ENCODE measurements at regions not wholly inside any gene's neighbourhood (a gene's known extent, or its start where the extent isn't known, plus 50 kb on each side); places are given as distances from the start of the nearest gene placed in this dataset.
"Not testable (repeated sequence)": the region's sequence is repeated elsewhere in the genome, so short reads cannot be mapped to it uniquely, and the experiment has no call there.

DNA sequence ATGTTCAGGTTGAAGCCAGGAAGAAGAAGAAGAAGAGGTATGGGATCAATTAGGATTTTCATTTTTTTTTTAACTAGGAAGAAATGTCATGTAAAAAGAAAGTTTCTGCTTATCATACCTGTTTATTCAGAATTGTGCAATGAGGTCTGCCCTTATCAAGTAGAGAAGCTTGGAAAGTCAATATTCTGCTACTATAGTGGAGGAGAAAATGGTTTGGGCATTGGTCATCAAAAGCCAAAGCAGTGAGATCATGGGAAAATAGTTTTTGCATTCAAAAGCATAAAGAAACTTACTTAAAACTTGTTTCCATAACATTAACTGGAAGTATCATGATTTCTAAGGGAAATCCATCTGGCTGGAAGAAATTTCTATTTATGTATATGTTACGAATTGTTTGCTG lies 1239.2 kb downstream of the NSUN3 start:
- no peak for DNase-seq

GRCh38 chr3:95310560-95310959 lies 1247.7 kb downstream of the NSUN3 start:
- no peak for DNase-seq

- no peak for DNase-seq
Measured at GRCh38 chr3:95311272-95311671, 1248.4 kb downstream of the NSUN3 start.

GRCh38 chr3:95312650-95313049 lies 1249.8 kb downstream of the NSUN3 start:
- DNase-seq = no peak

GRCh38 chr3:95319921-95320494 lies 1257.1 kb downstream of the NSUN3 start:
- no peak for DNase-seq

DNA sequence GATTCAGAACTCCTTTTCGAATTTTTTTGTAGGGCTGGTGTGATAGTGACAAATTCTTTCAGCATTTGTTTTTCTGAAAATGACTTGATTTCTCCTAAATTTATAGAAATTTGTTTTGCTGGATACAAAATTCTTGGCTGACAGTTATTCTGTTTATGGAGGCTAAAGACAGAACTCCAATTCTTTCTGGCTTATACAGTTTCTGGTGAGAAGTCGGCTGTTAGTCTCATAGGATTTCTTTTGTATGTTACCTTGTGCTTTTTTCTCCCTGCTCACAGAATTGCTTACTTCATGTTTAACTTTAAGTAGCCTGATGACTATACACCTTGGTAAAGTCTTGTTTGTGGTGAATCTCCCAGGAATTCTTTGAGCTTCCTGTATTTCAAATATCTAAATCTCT lies 1264.6 kb downstream of the NSUN3 start:
- DNase-seq = no peak

- no peak for DNase-seq
Measured at GRCh38 chr3:95333826-95334225, 1271.0 kb downstream of the NSUN3 start.

DNA sequence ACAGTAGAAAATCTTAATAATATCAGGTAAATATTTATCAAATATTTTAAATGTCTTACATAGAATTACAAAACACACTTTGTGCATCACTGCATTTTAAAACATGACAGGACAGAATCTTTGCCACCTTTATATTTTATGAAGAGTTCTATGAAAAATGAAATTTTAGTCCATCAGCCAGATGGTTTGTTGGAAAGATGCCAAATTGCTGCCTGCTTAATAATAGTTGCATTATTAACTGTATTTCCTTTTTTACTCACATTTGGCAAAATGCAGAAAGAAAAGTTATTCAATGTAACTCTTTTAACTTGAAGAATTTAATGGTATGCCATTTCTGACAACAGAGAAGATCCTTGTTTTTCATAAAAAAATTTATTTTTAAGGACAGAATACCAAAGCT lies 1271.6 kb downstream of the NSUN3 start:
- DNase-seq = no peak

GRCh38 chr3:95335517-95335916 lies 1272.7 kb downstream of the NSUN3 start:
- no peak for DNase-seq

- DNase-seq = no peak
Measured at GRCh38 chr3:95338446-95338845, 1275.6 kb downstream of the NSUN3 start.

DNA sequence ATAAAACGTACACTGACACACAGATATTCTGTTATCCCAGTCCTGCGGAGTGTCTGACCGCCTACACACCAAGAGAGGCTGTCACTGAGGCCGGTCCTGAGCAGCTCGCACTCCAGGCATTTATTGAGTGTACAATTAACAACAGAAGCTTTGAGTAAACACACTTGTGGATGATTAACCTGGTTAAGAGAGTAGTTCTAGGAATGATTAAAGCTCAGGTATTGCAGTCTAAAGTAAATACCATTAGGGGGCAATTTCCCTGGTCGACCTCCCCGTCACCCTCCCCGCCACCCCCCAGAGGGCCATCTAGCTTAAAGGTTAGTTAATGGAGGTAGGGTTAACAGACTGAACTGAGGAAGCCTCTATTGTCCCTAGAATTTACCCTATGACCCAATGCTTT lies 1278.5 kb downstream of the NSUN3 start:
- DNase-seq = no peak

GRCh38 chr3:95343228-95343627 lies 1280.4 kb downstream of the NSUN3 start:
- DNase-seq = no peak

DNA sequence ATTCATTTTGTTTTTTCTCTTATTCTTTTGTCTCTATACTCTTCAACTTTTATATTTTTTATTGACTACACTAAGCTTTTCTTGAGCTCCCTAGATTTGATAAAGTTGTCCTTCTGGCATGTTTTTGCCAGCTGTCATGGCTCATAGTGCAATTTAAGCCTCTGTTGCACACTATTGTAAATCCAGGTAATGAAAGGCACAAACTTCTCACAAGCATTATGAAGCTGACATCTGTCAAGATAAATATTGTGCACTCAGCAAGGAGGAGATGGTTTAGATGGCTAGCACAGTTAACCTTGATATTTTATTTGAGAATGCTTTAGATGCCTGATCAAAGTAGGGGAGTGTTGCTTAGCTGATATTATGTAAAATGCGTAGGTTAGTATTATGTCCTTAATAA lies 1280.9 kb downstream of the NSUN3 start:
- no peak for DNase-seq

GRCh38 chr3:95347936-95348335 lies 1285.1 kb downstream of the NSUN3 start:
- DNase-seq = not testable (repeated sequence)

DNA sequence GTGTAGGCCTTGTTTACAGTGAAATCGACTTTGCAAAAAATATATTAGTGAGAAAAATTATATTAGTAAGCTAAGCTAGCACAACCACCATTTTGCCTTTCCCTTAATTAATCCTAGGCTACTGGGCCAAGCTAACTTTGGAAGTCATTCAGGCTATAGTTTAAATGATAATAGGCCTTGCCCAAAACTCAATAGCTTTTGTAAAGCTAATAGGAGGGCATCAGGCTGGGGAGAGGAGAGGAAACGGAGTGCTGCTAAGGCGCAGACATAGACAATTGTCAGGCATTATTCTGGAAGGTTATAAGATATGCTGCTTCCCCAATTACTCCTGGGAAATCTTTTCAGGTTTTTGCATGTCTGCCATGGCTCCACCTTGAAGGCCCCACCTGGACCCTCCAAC lies 1286.0 kb downstream of the NSUN3 start:
- DNase-seq = no peak

DNA sequence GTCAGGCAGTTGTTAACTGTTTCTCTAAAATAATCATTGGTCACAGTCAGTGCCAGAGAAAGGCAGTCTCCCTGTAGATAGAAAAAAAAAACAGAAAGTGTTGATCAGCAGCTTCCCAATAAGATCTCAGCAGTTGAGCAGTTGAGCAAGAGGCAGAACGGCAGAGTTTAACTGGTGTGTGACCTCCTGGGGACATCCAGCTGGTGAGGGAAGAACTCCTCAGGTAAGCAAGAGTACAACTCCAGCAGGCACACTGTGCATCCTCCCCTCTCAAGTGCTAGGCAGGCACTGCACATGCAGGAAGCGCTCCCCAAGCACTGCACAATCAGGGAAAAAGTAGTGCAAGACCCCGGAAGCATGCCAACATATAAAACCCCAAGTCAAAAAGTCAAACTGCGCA lies 1287.2 kb downstream of the NSUN3 start:
- no peak for DNase-seq

DNA sequence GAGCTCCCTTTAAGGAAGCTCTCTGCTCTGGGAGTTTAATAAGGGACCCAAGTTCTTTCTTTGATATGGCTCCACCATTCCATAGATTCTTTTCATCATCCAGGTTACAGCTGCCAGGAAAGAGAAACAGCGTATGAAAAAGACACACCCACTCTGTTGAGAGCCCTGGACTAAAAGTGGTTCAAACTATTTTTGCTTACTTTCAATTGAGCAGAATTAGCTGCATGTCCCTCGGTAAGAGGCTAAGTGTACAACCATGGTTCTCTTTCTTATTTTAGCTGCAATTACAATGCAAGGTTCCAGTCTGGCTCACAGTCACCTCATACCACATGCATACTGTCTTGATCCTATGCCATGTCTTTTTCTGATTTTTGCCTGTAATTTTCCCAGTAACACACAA lies 1288.3 kb downstream of the NSUN3 start:
- DNase-seq = no peak

- no peak for DNase-seq
Measured at GRCh38 chr3:95352471-95352870, 1289.6 kb downstream of the NSUN3 start.

GRCh38 chr3:95354489-95354888 lies 1291.6 kb downstream of the NSUN3 start:
- no peak for DNase-seq

DNA sequence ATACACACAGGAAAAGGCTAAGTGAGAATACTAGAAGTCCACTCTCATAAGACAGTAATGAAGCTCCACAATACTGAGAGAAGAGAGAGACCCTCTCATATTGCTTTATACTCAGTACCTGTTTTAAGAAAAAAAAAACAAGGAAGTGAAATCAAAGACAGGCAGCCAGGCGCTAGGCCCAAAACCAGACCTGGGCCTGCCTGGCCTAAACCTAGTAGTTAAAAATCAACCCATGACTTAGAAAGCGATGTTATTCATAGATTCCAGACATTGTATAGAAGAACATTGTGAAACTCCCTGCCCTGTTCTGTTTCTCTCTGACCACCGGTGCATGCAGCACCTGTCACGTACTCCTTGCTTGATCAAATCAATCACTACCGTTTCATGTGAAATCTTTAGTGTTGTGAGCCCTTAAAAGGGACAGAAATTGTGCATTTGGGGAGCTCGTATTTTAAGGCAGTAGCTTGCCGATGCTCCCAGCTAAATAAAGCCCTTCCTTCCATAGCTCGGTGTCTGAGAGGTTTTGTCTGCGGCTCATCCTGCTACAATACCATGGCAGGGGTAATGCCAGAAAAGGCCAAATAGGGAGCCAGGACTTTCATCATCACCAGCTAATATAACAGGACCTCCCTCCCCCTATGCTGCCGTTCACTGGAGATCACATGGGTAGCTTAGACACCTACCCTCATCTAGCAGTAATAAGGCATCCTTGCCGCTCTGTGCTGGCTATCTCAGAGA lies 1294.1 kb downstream of the NSUN3 start:
- DNase-seq = no peak

GRCh38 chr3:95387242-95388021 lies 1324.6 kb downstream of the NSUN3 start:
- DNase-seq = no peak

- no peak for DNase-seq
Measured at GRCh38 chr3:95389725-95390313, 1327.0 kb downstream of the NSUN3 start.

DNA sequence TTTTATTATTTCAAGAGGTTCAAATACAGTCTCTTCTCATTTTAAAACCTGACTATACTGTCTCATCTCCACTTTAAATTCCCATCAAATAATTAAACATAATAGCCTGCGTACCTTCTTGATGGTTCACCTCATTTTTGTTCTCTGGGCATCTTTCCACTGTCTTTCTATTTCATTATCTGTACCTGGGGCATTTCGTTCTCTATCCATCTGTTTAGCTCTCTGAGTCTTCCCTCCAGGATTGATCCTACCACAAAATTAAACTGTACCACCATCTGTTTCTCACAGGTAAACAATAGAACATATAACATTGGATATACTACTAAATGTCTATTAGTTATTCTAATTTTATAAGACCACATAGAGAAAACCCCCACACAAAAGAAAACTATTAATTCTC lies 1331.4 kb downstream of the NSUN3 start:
- no peak for DNase-seq

DNA sequence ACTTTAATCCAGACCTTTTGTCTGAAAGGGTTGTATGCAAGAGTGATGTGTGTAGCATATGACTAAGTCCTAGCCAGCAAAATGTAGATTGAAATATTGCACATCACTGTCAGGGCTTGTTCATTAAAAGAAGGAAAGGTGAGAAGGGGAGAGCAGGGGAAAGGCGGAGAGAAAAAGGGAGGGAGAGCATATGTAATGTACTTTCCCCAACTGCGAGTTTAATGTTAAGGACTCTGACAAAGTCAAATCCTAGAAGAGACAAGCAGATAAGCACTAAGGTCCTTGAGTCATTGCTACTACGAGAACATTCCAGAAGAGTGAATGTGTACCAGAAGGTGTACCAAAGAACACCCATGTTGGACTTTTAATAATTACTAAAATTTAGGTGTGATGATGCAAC lies 1336.7 kb downstream of the NSUN3 start:
- no peak for DNase-seq
